Neural progenitor cell (in vitro differentiated cells): ENCODE measurements at regions not wholly inside any gene's neighbourhood (a gene's known extent, or its start where the extent isn't known, plus 50 kb on each side); places are given as distances from the start of the nearest gene placed in this dataset.

Experiments used
- DNase-seq: peaks from one replicate; pipeline ENCODE4 v3.0.0-alpha.2; 2016; ENCODE audit warnings: low spot score
- H2AFZ ChIP-seq: fragments of 200-600 bp; sonication (generic); replicated peaks from 2 replicates; pipeline ENCODE4 v1.6.1; 2016; ENCODE audit warnings: antibody characterized with exemption
- H3F3A ChIP-seq: fragments of 200-600 bp; sonication (generic); 2 replicates; pipeline ENCODE4 v1.6.1; 2016; ENCODE audit warnings: antibody characterized with exemption, low read depth
- H3K27ac ChIP-seq: fragments of 200-600 bp; sonication (generic); 2 replicates; pipeline ENCODE4 v1.5.1; 2016; ENCODE audit warnings: mild to moderate bottlenecking
- H3K27me3 ChIP-seq: fragments of 200-600 bp; sonication (generic); 2 replicates; pipeline ENCODE4 v1.6.1; 2016; ENCODE audit warnings: mild to moderate bottlenecking, moderate library complexity
- H3K36me3 ChIP-seq: fragments of 200-600 bp; sonication (generic); 2 replicates; pipeline ENCODE4 v1.5.1; 2016
- H3K4me1 ChIP-seq: fragments of 200-600 bp; sonication (generic); 2 replicates; pipeline ENCODE4 v1.6.1; 2016; ENCODE audit warnings: mixed run types
- H3K4me2 ChIP-seq: fragments of 200-600 bp; sonication (generic); 2 replicates; pipeline ENCODE4 v1.6.1; 2016
- H3K4me3 ChIP-seq: fragments of 200-600 bp; sonication (generic); 2 replicates; pipeline ENCODE4 v1.5.1; 2016
- H3K79me2 ChIP-seq: fragments of 200-600 bp; sonication (generic); 2 replicates; pipeline ENCODE4 v1.6.1; 2016; ENCODE audit warnings: low read depth
- H3K9ac ChIP-seq: fragments of 200-600 bp; sonication (generic); 2 replicates; pipeline ENCODE4 v1.6.1; 2016
- H3K9me3 ChIP-seq: fragments of 200-600 bp; sonication (generic); 2 replicates; pipeline ENCODE4 v1.5.1; 2016; ENCODE audit warnings: low read depth
- H4K20me1 ChIP-seq: fragments of 200-600 bp; sonication (generic); 2 replicates; pipeline ENCODE4 v1.6.1; 2016; ENCODE audit warnings: low read depth
- H3K27ac Mint-ChIP-seq: 3 replicates; pipeline ENCODE4 v1.8.0; 2021; ENCODE audit warnings: mixed read lengths
- H3K27me3 Mint-ChIP-seq: 2 replicates; pipeline ENCODE4 v1.8.0; 2022; ENCODE audit warnings: low read depth, mild to moderate bottlenecking, inconsistent platforms, moderate library complexity, mixed read lengths; ENCODE audit not compliant: insufficient read depth
- H3K36me3 Mint-ChIP-seq: 3 replicates; pipeline ENCODE4 v1.8.0; 2021; ENCODE audit warnings: mixed read lengths
- H3K4me1 Mint-ChIP-seq: 3 replicates; pipeline ENCODE4 v1.8.0; 2021; ENCODE audit warnings: mixed read lengths
- H3K4me3 Mint-ChIP-seq: 3 replicates; pipeline ENCODE4 v1.8.0; 2021; ENCODE audit warnings: mild to moderate bottlenecking, moderate library complexity, mixed read lengths
- H3K9me3 Mint-ChIP-seq: 3 replicates; pipeline ENCODE4 v1.8.0; 2020; ENCODE audit warnings: mixed read lengths
- EZH2 ChIP-seq: fragments of 200-600 bp; sonication (generic); IDR thresholded peaks from 2 replicates; pipeline ENCODE4 v1.6.1; 2017; ENCODE audit warnings: antibody characterized with exemption, mild to moderate bottlenecking, moderate library complexity
- EZH2phosphoT487 ChIP-seq: fragments of 200-600 bp; sonication (generic); IDR thresholded peaks from 2 replicates; pipeline ENCODE4 v1.6.1; 2017; ENCODE audit warnings: antibody characterized with exemption
- TF ChIP-seq, protein P1 (sequence below): fragments of 200-600 bp; sonication (generic); IDR thresholded peaks from 2 replicates; pipeline ENCODE4 v1.5.1; 2017; ENCODE audit warnings: antibody characterized with exemption, mild to moderate bottlenecking

DNA sequence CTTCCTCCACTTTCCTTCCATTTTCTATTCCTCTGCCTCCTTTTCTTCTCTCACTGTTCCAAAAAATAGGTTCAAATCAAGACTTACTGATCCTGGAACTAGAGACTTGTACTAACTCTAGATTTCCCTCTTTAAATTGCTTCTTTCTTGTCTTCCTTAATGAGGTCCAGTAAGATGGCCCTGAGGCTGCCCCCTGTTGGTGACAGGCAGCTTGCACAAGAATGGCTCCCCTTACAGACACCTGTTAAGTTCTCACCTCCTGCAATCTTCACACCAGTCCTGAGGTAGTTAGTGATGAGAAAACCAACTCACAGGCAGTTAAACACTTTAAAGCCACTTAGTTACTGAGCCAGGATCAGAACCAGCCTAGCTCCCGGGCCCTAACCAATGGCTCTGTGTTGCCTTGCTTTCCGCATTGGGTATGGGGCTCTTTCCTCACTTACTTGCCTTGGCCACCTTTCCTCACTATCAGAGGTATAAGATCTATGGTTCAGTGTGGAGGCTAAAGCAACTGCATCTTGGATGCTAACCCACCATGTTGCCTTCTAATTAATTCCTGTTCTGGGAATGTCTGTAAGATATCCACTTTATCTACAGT, 130.6 kb downstream of the AKAIN1 start:
- Histone ChIP-seq H3K9ac (no peak overlapping the region), H3K4me2 (no peak overlapping the region), H2AFZ (no peak overlapping the region), H3F3A (no peaks in the 10 kb centered on the region), H3K9me3 (no peaks in the 10 kb centered on the region), H3K79me2 (no peaks in the 10 kb centered on the region), H3K27me3 (no peaks in the 10 kb centered on the region), H4K20me1 (no peaks in the 10 kb centered on the region), H3K4me3 (no peak overlapping the region), H3K36me3 (no peaks in the 10 kb centered on the region), H3K4me1 (no peaks in the 10 kb centered on the region), H3K27ac (no peak overlapping the region)
- Mint-ChIP-seq H3K36me3 (no peaks in the 10 kb centered on the region), H3K4me3 (no peak overlapping the region), H3K4me1 (peaks cover 7% of the 10 kb centered on the region), H3K27me3 (peaks cover 7% of the 10 kb centered on the region), H3K27ac (no peak overlapping the region), H3K9me3 (no peaks in the 10 kb centered on the region)
- peak; percentile 51 for DNase-seq
- TF ChIP-seq EZH2phosphoT487 (no peak), EZH2 (no peak)
- TF ChIP-seq, protein P1, sequence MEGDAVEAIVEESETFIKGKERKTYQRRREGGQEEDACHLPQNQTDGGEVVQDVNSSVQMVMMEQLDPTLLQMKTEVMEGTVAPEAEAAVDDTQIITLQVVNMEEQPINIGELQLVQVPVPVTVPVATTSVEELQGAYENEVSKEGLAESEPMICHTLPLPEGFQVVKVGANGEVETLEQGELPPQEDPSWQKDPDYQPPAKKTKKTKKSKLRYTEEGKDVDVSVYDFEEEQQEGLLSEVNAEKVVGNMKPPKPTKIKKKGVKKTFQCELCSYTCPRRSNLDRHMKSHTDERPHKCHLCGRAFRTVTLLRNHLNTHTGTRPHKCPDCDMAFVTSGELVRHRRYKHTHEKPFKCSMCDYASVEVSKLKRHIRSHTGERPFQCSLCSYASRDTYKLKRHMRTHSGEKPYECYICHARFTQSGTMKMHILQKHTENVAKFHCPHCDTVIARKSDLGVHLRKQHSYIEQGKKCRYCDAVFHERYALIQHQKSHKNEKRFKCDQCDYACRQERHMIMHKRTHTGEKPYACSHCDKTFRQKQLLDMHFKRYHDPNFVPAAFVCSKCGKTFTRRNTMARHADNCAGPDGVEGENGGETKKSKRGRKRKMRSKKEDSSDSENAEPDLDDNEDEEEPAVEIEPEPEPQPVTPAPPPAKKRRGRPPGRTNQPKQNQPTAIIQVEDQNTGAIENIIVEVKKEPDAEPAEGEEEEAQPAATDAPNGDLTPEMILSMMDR, result peak; percentile 75

DNA sequence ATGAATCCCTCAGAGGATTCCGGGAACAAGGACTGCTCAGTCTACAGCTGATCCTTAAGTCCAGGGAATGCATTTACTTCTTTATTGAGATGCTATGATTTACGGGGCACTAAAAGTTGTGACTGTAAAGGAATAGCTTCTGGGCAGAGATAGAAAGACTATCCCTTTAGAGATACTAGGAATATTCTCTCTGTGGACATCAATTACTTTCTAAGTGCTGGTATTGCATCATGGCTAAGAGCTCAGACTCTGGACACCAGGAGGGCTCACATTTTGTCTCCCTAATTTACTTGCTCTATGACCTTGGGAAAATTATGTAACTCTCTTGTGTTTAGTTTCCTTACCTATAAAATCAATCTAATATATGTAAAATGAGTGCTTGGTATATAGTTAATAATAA, 131.4 kb downstream of the AKAIN1 start:
- TF ChIP-seq EZH2 (no peak), EZH2phosphoT487 (no peak)
- TF ChIP-seq, protein P1, result no peak
- H3K9me3 ChIP-seq, result no peaks in the 10 kb centered on the region

DNA sequence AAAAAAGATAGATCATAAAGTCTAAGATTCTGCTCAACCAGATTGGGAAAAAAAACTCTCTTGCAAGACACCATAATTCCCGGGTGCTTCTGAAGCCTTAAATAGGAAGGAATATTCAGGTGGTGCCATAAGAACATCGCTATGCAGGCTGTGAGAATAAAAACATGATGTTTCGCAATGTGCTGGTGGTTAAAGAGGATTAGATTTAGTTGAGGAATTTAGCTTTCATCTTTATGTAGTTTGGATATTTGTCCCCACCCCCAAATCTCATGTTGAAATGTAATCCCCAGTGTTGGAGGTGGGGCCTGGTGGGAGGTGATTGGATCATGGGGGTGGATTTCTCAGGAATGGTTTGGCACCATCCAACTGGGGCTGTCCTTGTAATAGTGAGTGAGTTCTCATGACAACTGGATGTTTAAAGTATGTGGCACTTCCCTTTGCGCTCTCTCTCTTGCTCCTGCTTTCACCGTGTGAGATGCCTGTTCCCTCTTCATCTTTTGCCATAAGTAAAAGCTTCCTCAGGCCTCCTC, 132.2 kb downstream of the AKAIN1 start:
- Mint-ChIP-seq H3K4me1 (peaks cover 7% of the 10 kb centered on the region), H3K27me3 (peaks cover 7% of the 10 kb centered on the region), H3K27ac (no peak overlapping the region), H3K9me3 (no peaks in the 10 kb centered on the region), H3K4me3 (no peak overlapping the region), H3K36me3 (no peaks in the 10 kb centered on the region)
- DNase-seq, result no peak
- Histone ChIP-seq H3K27me3 (no peaks in the 10 kb centered on the region), H3K79me2 (no peaks in the 10 kb centered on the region), H3K4me2 (no peak overlapping the region), H2AFZ (no peak overlapping the region), H3K9me3 (no peaks in the 10 kb centered on the region), H4K20me1 (no peaks in the 10 kb centered on the region), H3K4me3 (no peak overlapping the region), H3K4me1 (no peaks in the 10 kb centered on the region), H3K9ac (no peak overlapping the region), H3F3A (no peaks in the 10 kb centered on the region), H3K27ac (no peak overlapping the region), H3K36me3 (no peaks in the 10 kb centered on the region)
- TF ChIP-seq EZH2phosphoT487 (no peak), EZH2 (no peak)
- TF ChIP-seq, protein P1, result no peak

More for the DNA sequence above, 131.4 kb downstream of the AKAIN1 start:
- Histone ChIP-seq H3K4me2 (no peak overlapping the region), H3K9ac (no peak overlapping the region), H3K27ac (no peak overlapping the region), H2AFZ (no peak overlapping the region), H4K20me1 (no peaks in the 10 kb centered on the region), H3K36me3 (no peaks in the 10 kb centered on the region), H3F3A (no peaks in the 10 kb centered on the region), H3K79me2 (no peaks in the 10 kb centered on the region), H3K27me3 (no peaks in the 10 kb centered on the region), H3K4me1 (no peaks in the 10 kb centered on the region), H3K4me3 (no peak overlapping the region)
- no peak overlapping the region for H3K27ac Mint-ChIP-seq
- H3K4me1 Mint-ChIP-seq, result peaks cover 7% of the 10 kb centered on the region
- peaks cover 7% of the 10 kb centered on the region for H3K27me3 Mint-ChIP-seq
- H3K9me3 Mint-ChIP-seq, result no peaks in the 10 kb centered on the region
- H3K36me3 Mint-ChIP-seq, result no peaks in the 10 kb centered on the region
- DNase-seq, result no peak
- H3K4me3 Mint-ChIP-seq, result no peak overlapping the region
